DOHH2 (cell line): ENCODE measurements at regions not wholly inside any gene's neighbourhood (a gene's known extent, or its start where the extent isn't known, plus 50 kb on each side); places are given as distances from the start of the nearest gene placed in this dataset.

Experiments used
- EZH2phosphoT487 ChIP-seq: fragments of 200-600 bp; sonication (generic); IDR thresholded peaks from 2 replicates; pipeline ENCODE4 v1.6.1; 2017; ENCODE audit warnings: borderline replicate concordance, mild to moderate bottlenecking, antibody characterized with exemption, low read length, moderate library complexity, mixed read lengths
- TF ChIP-seq, protein P1 (sequence below): fragments of 200-600 bp; sonication (generic); IDR thresholded peaks from one replicate; pipeline ENCODE4 v1.5.1; 2014; ENCODE audit warnings: antibody characterized with exemption, mild to moderate bottlenecking, low read depth, low read length; ENCODE audit not compliant: poor library complexity, severe bottlenecking

DNA sequence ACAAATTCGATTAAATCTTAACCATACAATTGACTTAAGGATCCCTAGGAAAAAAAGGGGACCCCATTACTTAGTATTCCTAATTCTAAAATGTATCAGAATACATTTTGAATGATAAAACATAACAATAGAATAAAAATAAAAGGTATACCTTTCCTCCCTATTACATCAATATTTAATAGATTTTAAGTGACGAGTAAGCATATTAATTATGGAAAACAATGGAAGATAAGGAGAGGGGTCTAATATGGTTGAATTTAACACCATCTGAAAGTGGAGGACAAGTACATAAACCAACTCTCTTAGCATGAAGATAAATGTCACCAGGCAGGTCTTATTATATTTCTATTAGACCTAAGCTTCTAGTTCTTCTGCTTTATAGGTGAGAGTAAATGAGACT, 232.1 kb downstream of the HAO1 start:
- TF ChIP-seq, protein P1, sequence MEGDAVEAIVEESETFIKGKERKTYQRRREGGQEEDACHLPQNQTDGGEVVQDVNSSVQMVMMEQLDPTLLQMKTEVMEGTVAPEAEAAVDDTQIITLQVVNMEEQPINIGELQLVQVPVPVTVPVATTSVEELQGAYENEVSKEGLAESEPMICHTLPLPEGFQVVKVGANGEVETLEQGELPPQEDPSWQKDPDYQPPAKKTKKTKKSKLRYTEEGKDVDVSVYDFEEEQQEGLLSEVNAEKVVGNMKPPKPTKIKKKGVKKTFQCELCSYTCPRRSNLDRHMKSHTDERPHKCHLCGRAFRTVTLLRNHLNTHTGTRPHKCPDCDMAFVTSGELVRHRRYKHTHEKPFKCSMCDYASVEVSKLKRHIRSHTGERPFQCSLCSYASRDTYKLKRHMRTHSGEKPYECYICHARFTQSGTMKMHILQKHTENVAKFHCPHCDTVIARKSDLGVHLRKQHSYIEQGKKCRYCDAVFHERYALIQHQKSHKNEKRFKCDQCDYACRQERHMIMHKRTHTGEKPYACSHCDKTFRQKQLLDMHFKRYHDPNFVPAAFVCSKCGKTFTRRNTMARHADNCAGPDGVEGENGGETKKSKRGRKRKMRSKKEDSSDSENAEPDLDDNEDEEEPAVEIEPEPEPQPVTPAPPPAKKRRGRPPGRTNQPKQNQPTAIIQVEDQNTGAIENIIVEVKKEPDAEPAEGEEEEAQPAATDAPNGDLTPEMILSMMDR = no peak
- TF ChIP-seq EZH2phosphoT487 = no peak
